H1 (cell line): ENCODE measurements at regions not wholly inside any gene's neighbourhood (a gene's known extent, or its start where the extent isn't known, plus 50 kb on each side); places are given as distances from the start of the nearest gene placed in this dataset.

Source experiments
- BCL11A ChIP-seq, 2 experiments: IDR thresholded peaks; one replicate each; pipeline ENCODE4 v1.6.1; 2011; ENCODE audit warnings: low read depth in 2 of 2, low read length in 2 of 2, mild to moderate bottlenecking in 2 of 2
- EGR1 ChIP-seq: IDR thresholded peaks from 2 replicates; pipeline ENCODE4 v1.6.1; 2011; ENCODE audit warnings: low read depth, low read length, borderline replicate concordance
- SAP30 ChIP-seq: fragments of 300-600 bp; sonication (generic); IDR thresholded peaks from 2 replicates; pipeline ENCODE4 v1.7.1; 2012; ENCODE audit warnings: low read length, moderate library complexity, mild to moderate bottlenecking, inconsistent platforms; ENCODE audit not compliant: insufficient read depth, insufficient replicate concordance
- TF ChIP-seq, protein P1 (sequence below): IDR thresholded peaks from 2 replicates; pipeline ENCODE4 v1.6.1; 2011; ENCODE audit warnings: low read depth, mild to moderate bottlenecking, low read length; ENCODE audit not compliant: insufficient read depth

DNA sequence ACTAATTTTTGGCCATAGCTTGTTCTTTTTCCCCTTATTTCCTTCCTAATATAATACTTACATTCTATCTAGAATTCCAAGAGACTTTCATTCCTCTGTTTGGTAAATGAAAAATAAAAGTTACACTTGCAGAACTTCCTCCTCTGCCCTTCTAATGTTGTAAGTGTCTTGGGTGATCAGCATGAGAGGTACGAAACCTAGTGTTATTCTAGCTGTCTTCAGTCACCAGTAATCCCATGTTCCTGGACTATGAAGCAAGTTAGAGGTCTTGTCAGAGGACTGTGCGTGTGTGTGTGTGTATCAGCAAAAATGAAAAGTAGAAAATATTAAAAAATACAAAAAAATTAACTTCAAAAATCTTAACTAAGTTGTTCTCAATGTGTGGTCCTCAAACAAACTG, 307.0 kb downstream of the SPRY2 start (continued):
- TF ChIP-seq, protein P1, sequence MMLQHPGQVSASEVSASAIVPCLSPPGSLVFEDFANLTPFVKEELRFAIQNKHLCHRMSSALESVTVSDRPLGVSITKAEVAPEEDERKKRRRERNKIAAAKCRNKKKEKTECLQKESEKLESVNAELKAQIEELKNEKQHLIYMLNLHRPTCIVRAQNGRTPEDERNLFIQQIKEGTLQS: no peak
- TF ChIP-seq EGR1: no peak
- no peak for TF ChIP-seq BCL11A (IDR thresholded peaks at IDR 0.05; ENCODE audit: low read depth in 2 of 2, low read length in 2 of 2)
- no peak for TF ChIP-seq SAP30
